GM18498 (cell line): ENCODE measurements at regions not wholly inside any gene's neighbourhood (a gene's known extent, or its start where the extent isn't known, plus 50 kb on each side); places are given as distances from the start of the nearest gene placed in this dataset.

ENCODE experiments used
- ATAC-seq: cut with Tn5 transposase; IDR thresholded peaks from one replicate; pipeline ENCODE4 v1.9.1; 2021; ENCODE audit warnings: mild to moderate bottlenecking, moderate library complexity; ENCODE audit not compliant: unreplicated experiment

GRCh38 chr2:166568409-166568808, 74.4 kb upstream of the SCN7A start:
- no peak for ATAC-seq

GRCh38 chr2:166565501-166565900, 71.5 kb upstream of the SCN7A start:
- ATAC-seq = no peak

GRCh38 chr2:166563894-166564293, 69.8 kb upstream of the SCN7A start:
- ATAC-seq = no peak

- ATAC-seq = no peak
These were observed 66.0 kb upstream of the SCN7A start for GRCh38 chr2:166560022-166560421.

- ATAC-seq = no peak
These were observed 56.9 kb upstream of the SCN7A start for GRCh38 chr2:166550923-166551322.

- no peak for ATAC-seq
These were observed 51.4 kb upstream of the SCN7A start for GRCh38 chr2:166545473-166545872.
